ENCODE measurements at regions not wholly inside any gene's neighbourhood (a gene's known extent, or its start where the extent isn't known, plus 50 kb on each side); places are given as distances from the start of the nearest gene placed in this dataset.

DNA sequence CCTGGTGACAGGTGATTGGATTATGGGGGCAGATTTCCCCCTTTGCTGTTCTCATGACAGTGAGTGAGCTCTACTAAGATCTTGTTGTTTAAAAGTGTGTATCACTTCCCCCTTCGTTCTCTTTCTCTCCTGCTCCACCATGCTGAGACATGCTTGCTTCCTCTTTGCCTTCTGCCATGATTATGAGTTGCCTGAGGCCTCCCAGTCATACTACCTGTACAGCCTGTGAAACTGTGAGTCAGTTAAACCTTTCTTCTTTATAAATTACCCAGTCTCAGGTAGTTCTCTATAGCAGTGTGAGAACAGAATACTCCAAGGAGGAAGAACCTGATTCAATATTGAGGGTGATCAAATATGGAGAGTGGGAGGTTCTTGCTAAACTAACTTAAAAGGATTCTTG is 724.9 kb downstream of the DOK5 start (continued):
- TF ChIP-seq RB1 (IDR thresholded peaks at IDR 0.05; ENCODE audit: borderline replicate concordance) (no peak), CEBPB (IDR thresholded peaks at IDR 0.05; ENCODE audit: borderline replicate concordance in 1 of 2, low read depth in 2 of 2, low read length in 2 of 2) (no peak), POU2F2 (IDR thresholded peaks at IDR 0.05; ENCODE audit: borderline replicate concordance, low read depth, low read length) (no peak), NFXL1 (IDR thresholded peaks at IDR 0.05; ENCODE audit: borderline replicate concordance) (no peak)

- Histone ChIP-seq H3K4me1 (ENCODE audit: control insufficient read depth, insufficient read depth, low read length) (no peaks in the 10 kb centered on the region), H3K4me3 (no peak overlapping the region), H3K27me3 (replicated peaks in 1 of 2; ENCODE audit: control insufficient read depth in 2 of 2, insufficient read depth in 2 of 2, low read length in 1 of 2) (no peaks in the 10 kb centered on the region), H3K9ac (ENCODE audit: control insufficient read depth, insufficient read depth, low read length) (no peak overlapping the region), H3K36me3 (ENCODE audit: control insufficient read depth in 2 of 2, insufficient read depth in 2 of 2, low read length in 1 of 2) (no peaks in the 10 kb centered on the region), H3K4me2 (ENCODE audit: control insufficient read depth, insufficient read depth) (no peak overlapping the region), H2AFZ (ENCODE audit: control insufficient read depth, low read depth, low read length) (no peak overlapping the region), H3K9me3 (replicated peaks; ENCODE audit: control insufficient read depth, insufficient read depth, low read length) (no peaks in the 10 kb centered on the region; the same call in 2 of the 3 replicates), H3K27ac (ENCODE audit: control insufficient read depth, insufficient read depth) (no peak overlapping the region), H4K20me1 (ENCODE audit: control insufficient read depth, insufficient read depth) (no peaks in the 10 kb centered on the region), H3K79me2 (ENCODE audit: control insufficient read depth, insufficient read depth, low read length) (no peaks in the 10 kb centered on the region)
- no TSS peak for BruUV-seq (replicated peaks)
- SMC1A ChIA-PET (ENCODE audit: uncharacterized antibody, unreplicated experiment) = no interaction called here
- FAIRE-seq (no peak), ATAC-seq (no peak), DNase-seq (ENCODE audit: low read depth, low spot score) (no peak)
- RAD21 ChIA-PET (ENCODE audit: unreplicated experiment) = no interaction called here
- CTCF ChIA-PET = no interaction called here
- WGBS (ENCODE audit: insufficient coverage, insufficient replicate concordance, low lambda C conversion rate, missing lambda C conversion rate) = 34% methylated on average over 2 of the region's 2 CpGs
- in situ Hi-C loops (cut with MboI) (no loop called here), intact Hi-C loops (cut with micrococcal nuclease; ENCODE audit: unreplicated experiment) (no loop called here)
- no peak for TF ChIP-seq CREB1 (IDR thresholded peaks at IDR 0.05; ENCODE audit: low read depth)
- no peak for TF ChIP-seq NFYA (IDR thresholded peaks at IDR 0.05; ENCODE audit: borderline replicate concordance, low read depth, low read length)
- no peak for TF ChIP-seq TARDBP (IDR thresholded peaks at IDR 0.05; ENCODE audit: borderline replicate concordance)
- TF ChIP-seq ZNF274 (IDR thresholded peaks at IDR 0.05; ENCODE audit: insufficient read depth, insufficient read length) = no peak
- no peak for TF ChIP-seq ZSCAN29 (IDR thresholded peaks at IDR 0.05)
- no peak for TF ChIP-seq SREBF1 (IDR thresholded peaks at IDR 0.05; ENCODE audit: low read length)
- no peak for TF ChIP-seq SUZ12 (IDR thresholded peaks at IDR 0.05; ENCODE audit: unreplicated experiment)
- POLR2A ChIA-PET = no interaction called here
Observed at GRCh38 chr20:55194947-55195346, 719.6 kb downstream of the DOK5 start.

All from GM12878 (cell line).